ENCODE measurements at regions not wholly inside any gene's neighbourhood (a gene's known extent, or its start where the extent isn't known, plus 50 kb on each side); places are given as distances from the start of the nearest gene placed in this dataset.

- TF ChIP-seq ZNF592 (IDR thresholded peaks at IDR 0.05) (no peak), NFYB (IDR thresholded peaks at IDR 0.05; ENCODE audit: insufficient read depth, low read depth, low read length) (no peak)
Measured at GRCh38 chr3:87125116-87125515, 102.0 kb upstream of the CHMP2B start (continued).

GRCh38 chr3:87122766-87123165 lies 104.3 kb upstream of the CHMP2B start:
- POLR2A ChIA-PET, result no interaction called here
- Histone ChIP-seq H3K4me3 (no peak overlapping the region), H3K9me3 (replicated peaks; ENCODE audit: control insufficient read depth, insufficient read depth, low read length) (no peaks in the 10 kb centered on the region), H4K20me1 (ENCODE audit: control insufficient read depth, insufficient read depth) (no peaks in the 10 kb centered on the region), H3K36me3 (ENCODE audit: control insufficient read depth in 2 of 2, insufficient read depth in 2 of 2, low read length in 1 of 2) (no peaks in the 10 kb centered on the region), H3K27me3 (replicated peaks in 1 of 2; ENCODE audit: control insufficient read depth in 2 of 2, insufficient read depth in 2 of 2, low read length in 1 of 2) (no peaks in the 10 kb centered on the region), H3K4me1 (ENCODE audit: control insufficient read depth, insufficient read depth, low read length) (no peaks in the 10 kb centered on the region), H3K27ac (ENCODE audit: control insufficient read depth, insufficient read depth) (no peak overlapping the region), H3K9ac (ENCODE audit: control insufficient read depth, insufficient read depth, low read length) (no peak overlapping the region), H2AFZ (ENCODE audit: control insufficient read depth, low read depth, low read length) (no peak overlapping the region), H3K4me2 (ENCODE audit: control insufficient read depth, insufficient read depth) (no peak overlapping the region), H3K79me2 (ENCODE audit: control insufficient read depth, insufficient read depth, low read length) (no peaks in the 10 kb centered on the region)
- in situ Hi-C loops (cut with MboI), result no loop called here
- ATAC-seq, result no peak
- BruUV-seq (replicated peaks), result no TSS peak
- intact Hi-C loops (cut with micrococcal nuclease; ENCODE audit: unreplicated experiment), result no loop called here
- no peak for DNase-seq (ENCODE audit: low read depth, low spot score)
- CTCF ChIA-PET, result interaction anchor here (0.8 kb wide), 1 partner anchor 40 kb away, joined by 3 read pairs; no protein-coding TSS in a partner anchor
- TF ChIP-seq SMC3 (IDR thresholded peaks at IDR 0.05; ENCODE audit: borderline replicate concordance, low read length) (no peak), NR2C2 (IDR thresholded peaks at IDR 0.05; ENCODE audit: borderline replicate concordance, control insufficient read depth, insufficient read length, low read depth) (no peak), EZH2 (IDR thresholded peaks at IDR 0.05; ENCODE audit: borderline replicate concordance, control insufficient read depth, low read depth, low read length) (no peak), CHD2 (IDR thresholded peaks at IDR 0.05; ENCODE audit: borderline replicate concordance, low read depth, low read length) (no peak), WRNIP1 (IDR thresholded peaks at IDR 0.05; ENCODE audit: borderline replicate concordance, low read depth, low read length) (no peak), RELB (IDR thresholded peaks at IDR 0.05; ENCODE audit: low read depth) (no peak), JUNB (IDR thresholded peaks at IDR 0.05) (no peak), STAT1 (conservative IDR thresholded peaks at IDR 0.05) (no peak), CEBPB (IDR thresholded peaks at IDR 0.05; ENCODE audit: borderline replicate concordance in 1 of 2, low read depth in 2 of 2, low read length in 2 of 2) (no peak), ZSCAN29 (IDR thresholded peaks at IDR 0.05) (no peak), RELA (IDR thresholded peaks at IDR 0.05; ENCODE audit: borderline replicate concordance, partially characterized antibody) (no peak), CBFB (IDR thresholded peaks at IDR 0.05; ENCODE audit: low read depth) (no peak), GABPA (IDR thresholded peaks at IDR 0.05; ENCODE audit: low read depth) (no peak), DPF2 (IDR thresholded peaks at IDR 0.05) (no peak)
- RAD21 ChIA-PET (ENCODE audit: unreplicated experiment), result no interaction called here
- no peak for FAIRE-seq
- SMC1A ChIA-PET (ENCODE audit: uncharacterized antibody, unreplicated experiment), result no interaction called here
